ENCODE measurements at regions not wholly inside any gene's neighbourhood (a gene's known extent, or its start where the extent isn't known, plus 50 kb on each side); places are given as distances from the start of the nearest gene placed in this dataset.
"Not testable (repeated sequence)": the region's sequence is repeated elsewhere in the genome, so short reads cannot be mapped to it uniquely, and the experiment has no call there.

- no peak for DNase-seq (ENCODE audit: low spot score)
Observed at GRCh38 chr16:8062677-8063076, 527.6 kb downstream of the TMEM114 start.

GRCh38 chr16:8055761-8056160, 534.5 kb downstream of the TMEM114 start:
- no peak for DNase-seq (ENCODE audit: low spot score)

- no peak for DNase-seq (ENCODE audit: low spot score)
Observed at GRCh38 chr16:8053437-8053836, 536.9 kb downstream of the TMEM114 start.

- DNase-seq (ENCODE audit: low spot score) = no peak
Observed at GRCh38 chr16:8048433-8048832, 541.9 kb downstream of the TMEM114 start.

- no peak for DNase-seq (ENCODE audit: low spot score)
Observed at GRCh38 chr16:8047736-8048135, 542.6 kb downstream of the TMEM114 start.

GRCh38 chr16:8044796-8045195, 545.5 kb downstream of the TMEM114 start:
- no peak for DNase-seq (ENCODE audit: low spot score)

GRCh38 chr16:8032406-8032805, 557.9 kb downstream of the TMEM114 start:
- no peak for DNase-seq (ENCODE audit: low spot score)

- not testable (repeated sequence) for DNase-seq (ENCODE audit: low spot score)
Observed at GRCh38 chr16:8030004-8030403, 560.3 kb downstream of the TMEM114 start.

GRCh38 chr16:8026450-8026849, 563.9 kb downstream of the TMEM114 start:
- DNase-seq (ENCODE audit: low spot score) = no peak

GRCh38 chr16:8023326-8023725, 567.0 kb downstream of the TMEM114 start:
- DNase-seq (ENCODE audit: low spot score) = no peak

- no peak for DNase-seq (ENCODE audit: low spot score)
Observed at GRCh38 chr16:8005096-8005860, 585.0 kb downstream of the TMEM114 start.

GRCh38 chr16:7998789-7999453, 591.4 kb downstream of the TMEM114 start:
- DNase-seq (ENCODE audit: low spot score) = no peak

GRCh38 chr16:7997966-7998365, 592.3 kb downstream of the TMEM114 start:
- DNase-seq (ENCODE audit: low spot score) = no peak

GRCh38 chr16:7992616-7993015, 597.7 kb downstream of the TMEM114 start:
- no peak for DNase-seq (ENCODE audit: low spot score)

GRCh38 chr16:7990626-7991260, 599.6 kb downstream of the TMEM114 start:
- no peak for DNase-seq (ENCODE audit: low spot score)

GRCh38 chr16:7983676-7984075, 606.6 kb downstream of the TMEM114 start:
- DNase-seq (ENCODE audit: low spot score) = no peak

- no peak for DNase-seq (ENCODE audit: low spot score)
Observed at GRCh38 chr16:7980133-7980483, 610.2 kb downstream of the TMEM114 start.

GRCh38 chr16:7979448-7980132, 610.7 kb downstream of the TMEM114 start:
- no peak for DNase-seq (ENCODE audit: low spot score)

GRCh38 chr16:7976563-7976962, 613.7 kb downstream of the TMEM114 start:
- DNase-seq (ENCODE audit: low spot score) = no peak

GRCh38 chr16:7976125-7976524, 614.2 kb downstream of the TMEM114 start:
- no peak for DNase-seq (ENCODE audit: low spot score)

- DNase-seq (ENCODE audit: low spot score) = no peak
Observed at GRCh38 chr16:7967996-7968509, 622.3 kb downstream of the TMEM114 start.

- DNase-seq (ENCODE audit: low spot score) = no peak
Observed at GRCh38 chr16:7964744-7965143, 625.6 kb downstream of the TMEM114 start.

All from mucosa of gallbladder (tissue), 1 donor.